Activated CD4-positive, alpha-beta T cell treated with anti-CD3 and anti-CD28 coated beads, Interleukin-2, amount 10 ng/mL, durations not matched to agents 7 days and 5 days (primary cell): ENCODE measurements at regions not wholly inside any gene's neighbourhood (a gene's known extent, or its start where the extent isn't known, plus 50 kb on each side); places are given as distances from the start of the nearest gene placed in this dataset.

Experiments used
- CTCF ChIA-PET: fragments of 350-600 bp; sonication (Branson Sonifier 250); formaldehyde crosslinking; loops from one replicate; lab custom pipeline; 2021; ENCODE audit warnings: antibody characterized with exemption; lab: Charles Lee
- POLR2A ChIA-PET: fragments of 350-600 bp; sonication (Branson Sonifier 250); formaldehyde crosslinking; loops from one replicate; lab custom pipeline; 2021; ENCODE audit warnings: antibody characterized with exemption; lab: Charles Lee
- DNase-seq: peaks from one replicate; pipeline ENCODE4 v3.0.0-alpha.2; 2020
- H3K27ac Mint-ChIP-seq: one replicate; pipeline ENCODE4 v1.8.0; 2021; ENCODE audit warnings: mild to moderate bottlenecking, moderate library complexity, mixed read lengths
- H3K27me3 Mint-ChIP-seq: one replicate; pipeline ENCODE4 v1.8.0; 2021; ENCODE audit warnings: mixed read lengths
- H3K36me3 Mint-ChIP-seq: one replicate; pipeline ENCODE4 v1.8.0; 2021; ENCODE audit warnings: low read depth, mixed read lengths
- H3K4me1 Mint-ChIP-seq: one replicate; pipeline ENCODE4 v1.8.0; 2021; ENCODE audit warnings: mixed read lengths
- H3K4me3 Mint-ChIP-seq: one replicate; pipeline ENCODE4 v1.8.0; 2021; ENCODE audit warnings: mild to moderate bottlenecking, moderate library complexity, mixed read lengths
- H3K9me3 Mint-ChIP-seq: one replicate; pipeline ENCODE4 v1.8.0; 2021; ENCODE audit warnings: mixed read lengths

GRCh38 chr2:203585516-203585915, 50.4 kb upstream of the RAPH1 start:
- ChIA-PET POLR2A (no interaction called here), CTCF (interaction anchor here (1.2 to 1.3 kb wide), 2 partner anchors 11 to 27 kb away, joined by 3 read pairs; no protein-coding TSS in a partner anchor)
- H3K36me3 Mint-ChIP-seq: no peaks in the 10 kb centered on the region
- H3K27ac Mint-ChIP-seq: no peak overlapping the region
- DNase-seq: no peak
- H3K4me3 Mint-ChIP-seq: no peak overlapping the region
- H3K9me3 Mint-ChIP-seq: no peaks in the 10 kb centered on the region
- peaks cover 30% of the 10 kb centered on the region for H3K27me3 Mint-ChIP-seq
- peaks cover 18% of the 10 kb centered on the region for H3K4me1 Mint-ChIP-seq

DNA sequence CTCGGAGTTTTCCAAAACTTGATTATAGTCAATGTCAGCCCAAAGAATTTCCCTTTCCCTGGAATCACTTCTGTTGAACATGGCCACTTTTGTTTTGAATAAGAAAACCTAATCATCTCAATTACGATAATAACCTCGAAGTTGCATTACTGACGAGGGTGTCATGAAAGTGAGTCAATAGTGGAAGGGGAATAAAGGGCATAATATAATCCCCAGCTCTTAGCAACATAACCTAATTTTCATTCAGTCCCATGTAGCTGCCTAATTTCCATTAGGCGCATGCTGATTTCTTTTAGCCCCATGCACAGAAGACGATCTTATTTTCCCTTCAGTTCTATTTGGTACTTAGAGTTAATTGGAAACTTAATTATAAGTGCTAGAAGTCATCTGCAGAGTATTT, 51.1 kb upstream of the RAPH1 start:
- H3K36me3 Mint-ChIP-seq: no peaks in the 10 kb centered on the region
- H3K27ac Mint-ChIP-seq: no peak overlapping the region
- DNase-seq: no peak
- ChIA-PET CTCF (interaction anchor here (1.2 to 1.3 kb wide), 2 partner anchors 11 to 26 kb away, joined by 3 read pairs; no protein-coding TSS in a partner anchor), POLR2A (no interaction called here)
- H3K4me1 Mint-ChIP-seq: peaks cover 16% of the 10 kb centered on the region
- H3K4me3 Mint-ChIP-seq: no peak overlapping the region
- no peaks in the 10 kb centered on the region for H3K9me3 Mint-ChIP-seq
- peaks cover 31% of the 10 kb centered on the region for H3K27me3 Mint-ChIP-seq

DNA sequence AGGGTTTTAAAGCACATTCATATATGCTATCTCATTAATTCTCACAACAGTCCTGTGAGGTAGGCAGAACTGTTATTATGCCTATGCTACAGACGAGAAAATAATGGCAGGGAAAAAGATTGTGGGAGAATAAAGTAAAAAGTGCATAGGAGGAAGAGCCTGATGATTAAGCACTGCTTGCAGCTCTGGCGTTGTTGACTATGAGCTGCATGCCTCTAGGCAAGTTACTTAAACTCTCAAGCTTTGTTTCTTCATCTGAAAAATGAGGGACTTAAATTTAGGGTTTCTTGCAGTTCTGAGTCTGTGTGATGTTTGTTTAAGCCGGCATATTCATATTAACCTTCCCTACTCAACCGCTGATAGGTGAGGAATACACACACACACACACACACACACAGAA, 51.6 kb upstream of the RAPH1 start:
- Mint-ChIP-seq H3K27me3 (peaks cover 34% of the 10 kb centered on the region), H3K27ac (no peak overlapping the region), H3K4me1 (peaks cover 16% of the 10 kb centered on the region), H3K9me3 (no peaks in the 10 kb centered on the region), H3K4me3 (no peak overlapping the region), H3K36me3 (no peaks in the 10 kb centered on the region)
- no peak for DNase-seq
- ChIA-PET CTCF (interaction anchor here (1.1 kb wide), 1 partner anchor 11 kb away, joined by 3 read pairs; no protein-coding TSS in a partner anchor), POLR2A (no interaction called here)

- POLR2A ChIA-PET: no interaction called here
- H3K27ac Mint-ChIP-seq: no peak overlapping the region
- CTCF ChIA-PET: no interaction called here
Measured at GRCh38 chr2:203590496-203590895, 55.4 kb upstream of the RAPH1 start.

DNA sequence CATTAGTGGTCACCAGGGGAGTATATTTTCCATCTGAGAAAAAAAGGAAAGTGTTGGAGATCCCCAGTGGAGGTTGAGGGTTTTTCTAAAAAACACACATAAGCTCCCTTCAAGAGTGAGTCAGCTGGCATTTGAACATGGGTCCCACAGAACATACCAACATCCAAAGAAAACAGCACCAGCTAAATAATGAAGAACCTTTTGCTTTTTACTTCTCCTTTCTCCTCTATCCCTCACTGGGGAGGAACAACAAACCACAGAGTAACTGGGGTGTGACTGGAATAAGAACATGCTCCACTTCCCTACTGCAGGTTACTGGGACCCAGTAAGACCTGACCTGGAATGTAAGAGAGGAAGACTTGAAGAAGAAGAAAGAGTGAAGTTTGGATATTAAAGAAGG, 56.5 kb upstream of the RAPH1 start:
- Mint-ChIP-seq H3K27me3 (peaks cover 29% of the 10 kb centered on the region), H3K9me3 (no peaks in the 10 kb centered on the region), H3K4me1 (peaks cover 3% of the 10 kb centered on the region), H3K27ac (no peak overlapping the region), H3K36me3 (no peaks in the 10 kb centered on the region), H3K4me3 (no peak overlapping the region)
- POLR2A ChIA-PET: interaction anchor here (0.7 kb wide), 1 partner anchor 103 kb away, joined by 3 read pairs; no protein-coding TSS in a partner anchor
- no peak for DNase-seq
- CTCF ChIA-PET: interaction anchor here (1.2 to 1.6 kb wide), 2 partner anchors 16 to 20 kb away, joined by 3 read pairs; no protein-coding TSS in a partner anchor

More at GRCh38 chr2:203590496-203590895, 55.4 kb upstream of the RAPH1 start:
- H3K4me1 Mint-ChIP-seq: peaks cover 2% of the 10 kb centered on the region
- peaks cover 29% of the 10 kb centered on the region for H3K27me3 Mint-ChIP-seq
- no peaks in the 10 kb centered on the region for H3K9me3 Mint-ChIP-seq
- H3K4me3 Mint-ChIP-seq: no peak overlapping the region
- H3K36me3 Mint-ChIP-seq: no peaks in the 10 kb centered on the region
- DNase-seq: no peak

GRCh38 chr2:203592470-203592869, 57.4 kb upstream of the RAPH1 start:
- CTCF ChIA-PET: interaction anchor here (1.2 to 1.6 kb wide), 2 partner anchors 15 to 19 kb away, joined by 3 read pairs; no protein-coding TSS in a partner anchor
- Mint-ChIP-seq H3K9me3 (no peaks in the 10 kb centered on the region), H3K4me3 (no peak overlapping the region), H3K27me3 (peaks cover 32% of the 10 kb centered on the region), H3K4me1 (peaks cover 5% of the 10 kb centered on the region), H3K36me3 (peaks cover 3% of the 10 kb centered on the region), H3K27ac (no peak overlapping the region)
- POLR2A ChIA-PET: no interaction called here
- no peak for DNase-seq

GRCh38 chr2:203594541-203594940, 59.4 kb upstream of the RAPH1 start:
- H3K27ac Mint-ChIP-seq: no peak overlapping the region
- peaks cover 24% of the 10 kb centered on the region for H3K4me1 Mint-ChIP-seq
- no peaks in the 10 kb centered on the region for H3K9me3 Mint-ChIP-seq
- H3K27me3 Mint-ChIP-seq: peaks cover 35% of the 10 kb centered on the region
- CTCF ChIA-PET: interaction anchor here (2.1 kb wide), 1 partner anchor 11 kb away, joined by 7 read pairs; no protein-coding TSS in a partner anchor
- DNase-seq: no peak
- H3K36me3 Mint-ChIP-seq: peaks cover 5% of the 10 kb centered on the region
- POLR2A ChIA-PET: interaction anchor here (0.6 kb wide), 1 partner anchor 23 kb away, joined by 5 read pairs; no protein-coding TSS in a partner anchor
- no peak overlapping the region for H3K4me3 Mint-ChIP-seq

GRCh38 chr2:203596183-203596582, 61.1 kb upstream of the RAPH1 start:
- CTCF ChIA-PET: interaction anchor here (1.5 to 5.1 kb wide), 2 partner anchors 8 to 13 kb away, joined by 4 to 17 read pairs; no protein-coding TSS in a partner anchor
- DNase-seq: no peak
- POLR2A ChIA-PET: no interaction called here
- Mint-ChIP-seq H3K4me1 (peaks cover 32% of the 10 kb centered on the region), H3K9me3 (no peaks in the 10 kb centered on the region), H3K27me3 (peaks cover 27% of the 10 kb centered on the region), H3K27ac (no peak overlapping the region), H3K4me3 (no peak overlapping the region), H3K36me3 (peaks cover 5% of the 10 kb centered on the region)

GRCh38 chr2:203599509-203599908, 64.4 kb upstream of the RAPH1 start:
- peaks cover 28% of the 10 kb centered on the region for H3K27me3 Mint-ChIP-seq
- CTCF ChIA-PET: interaction anchor here (0.7 to 5.1 kb wide), 8 partner anchors 11 to 338 kb away, joined by 3 to 17 read pairs (median 4); no protein-coding TSS in a partner anchor

GRCh38 chr2:203600286-203600685, 65.2 kb upstream of the RAPH1 start:
- POLR2A ChIA-PET: no interaction called here

More at GRCh38 chr2:203599509-203599908, 64.4 kb upstream of the RAPH1 start:
- POLR2A ChIA-PET: no interaction called here
- H3K36me3 Mint-ChIP-seq: peaks cover 5% of the 10 kb centered on the region
- H3K9me3 Mint-ChIP-seq: no peaks in the 10 kb centered on the region
- no peak for DNase-seq
- H3K27ac Mint-ChIP-seq: no peak overlapping the region
- peaks cover 32% of the 10 kb centered on the region for H3K4me1 Mint-ChIP-seq
- no peak overlapping the region for H3K4me3 Mint-ChIP-seq

DNA sequence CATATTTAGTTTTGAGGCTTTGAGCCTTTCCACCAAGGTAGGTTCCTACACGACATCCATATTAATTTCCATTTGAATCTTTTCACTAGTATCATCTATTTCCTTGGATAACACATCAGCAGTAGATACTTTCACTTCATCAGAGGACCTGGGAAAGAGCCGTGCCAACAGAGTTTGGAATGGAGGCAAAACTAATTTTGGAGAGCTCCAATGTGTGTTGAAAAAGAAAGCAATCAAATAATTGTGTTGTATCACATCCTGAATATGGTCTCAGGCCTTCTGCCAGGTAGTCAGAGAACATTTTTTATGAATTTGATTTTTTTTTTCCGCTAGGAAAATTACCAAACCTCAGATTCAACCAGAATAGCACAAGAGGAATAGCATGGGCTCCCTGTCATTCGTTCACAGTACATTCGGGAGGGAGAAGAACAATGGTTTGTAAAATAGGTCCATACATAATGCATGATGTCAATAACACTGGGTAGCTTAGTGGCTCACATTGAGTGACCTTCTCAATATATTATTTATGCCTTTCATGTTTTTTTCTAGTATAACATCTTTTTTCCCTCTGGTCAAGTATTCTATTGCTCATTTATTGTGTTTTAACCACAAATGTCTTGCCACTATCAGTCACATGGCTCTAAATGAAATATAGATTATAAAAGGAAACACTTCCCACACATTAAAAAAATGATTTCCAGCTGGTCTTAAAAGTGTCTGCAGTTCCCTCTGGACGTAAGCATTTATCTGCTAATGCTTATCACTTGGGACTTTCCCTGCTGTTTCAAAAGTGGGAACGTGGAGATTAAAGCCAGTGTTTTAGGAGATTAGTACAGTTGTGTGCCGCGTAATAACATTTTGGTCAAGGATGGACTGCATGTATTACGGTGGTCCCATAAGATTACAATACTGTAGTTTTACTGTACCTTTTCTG, 68.6 kb upstream of the RAPH1 start:
- POLR2A ChIA-PET: no interaction called here
- H3K27me3 Mint-ChIP-seq: peaks cover 9% of the 10 kb centered on the region

More at GRCh38 chr2:203600286-203600685, 65.2 kb upstream of the RAPH1 start:
- no peak overlapping the region for H3K27ac Mint-ChIP-seq
- peaks cover 32% of the 10 kb centered on the region for H3K4me1 Mint-ChIP-seq
- no peak overlapping the region for H3K4me3 Mint-ChIP-seq
- CTCF ChIA-PET: interaction anchor here (0.7 to 5.1 kb wide), 3 partner anchors 12 to 215 kb away, joined by 3 to 17 read pairs (median 10); no protein-coding TSS in a partner anchor
- DNase-seq: no peak
- no peaks in the 10 kb centered on the region for H3K9me3 Mint-ChIP-seq
- peaks cover 21% of the 10 kb centered on the region for H3K27me3 Mint-ChIP-seq
- peaks cover 5% of the 10 kb centered on the region for H3K36me3 Mint-ChIP-seq

DNA sequence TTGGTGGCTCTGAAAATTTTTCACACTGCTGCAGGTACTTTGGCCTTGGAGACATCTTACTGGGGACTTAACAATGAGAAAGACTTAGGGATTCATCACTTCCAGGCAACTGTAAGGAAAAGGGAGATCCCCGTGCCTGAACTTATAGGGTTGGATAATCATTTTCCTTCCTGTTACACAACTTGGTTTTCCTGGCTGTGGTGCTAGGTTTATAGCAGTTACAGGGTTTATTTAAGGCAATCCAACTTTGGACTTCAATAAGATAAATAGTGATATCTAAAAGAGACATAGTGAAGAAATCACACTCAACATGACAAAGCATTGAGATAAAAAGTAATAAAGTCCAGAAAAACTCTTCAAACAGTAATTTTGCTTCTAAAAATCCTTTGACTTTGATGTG, 70.2 kb upstream of the RAPH1 start:
- Mint-ChIP-seq H3K36me3 (no peaks in the 10 kb centered on the region), H3K4me1 (peaks cover under 1% of the 10 kb centered on the region), H3K4me3 (no peak overlapping the region), H3K27ac (no peak overlapping the region), H3K9me3 (no peaks in the 10 kb centered on the region), H3K27me3 (peaks cover 9% of the 10 kb centered on the region)
- ChIA-PET CTCF (interaction anchor here (0.6 kb wide), 1 partner anchor 131 kb away, joined by 3 read pairs; no protein-coding TSS in a partner anchor), POLR2A (no interaction called here)
- DNase-seq: no peak

More for the DNA sequence above, 68.6 kb upstream of the RAPH1 start:
- Mint-ChIP-seq H3K27ac (no peak overlapping the region), H3K4me1 (peaks cover 16% of the 10 kb centered on the region), H3K4me3 (no peak overlapping the region), H3K36me3 (no peaks in the 10 kb centered on the region), H3K9me3 (no peaks in the 10 kb centered on the region)
- no peak for DNase-seq
- CTCF ChIA-PET: interaction anchor here (0.6 to 0.7 kb wide), 2 partner anchors 12 to 163 kb away, joined by 3 read pairs; no protein-coding TSS in a partner anchor
